HG03442 (cell line): ENCODE measurements at regions not wholly inside any gene's neighbourhood (a gene's known extent, or its start where the extent isn't known, plus 50 kb on each side); places are given as distances from the start of the nearest gene placed in this dataset.
A peak's percentile ranks its signal among the peaks of the same experiment; 100 is the strongest.
"Not testable (repeated sequence)": the region's sequence is repeated elsewhere in the genome, so short reads cannot be mapped to it uniquely, and the experiment has no call there.

Experiments used
- ATAC-seq: cut with Tn5 transposase; IDR thresholded peaks from one replicate; pipeline ENCODE4 v1.9.1; 2021; ENCODE audit warnings: mild to moderate bottlenecking, moderate library complexity; ENCODE audit not compliant: unreplicated experiment

- ATAC-seq: no peak
These were observed 1989.8 kb upstream of the TENM3 start for GRCh38 chr4:180253419-180253818.

- no peak for ATAC-seq
These were observed 1981.9 kb upstream of the TENM3 start for GRCh38 chr4:180261346-180261745.

- peak; percentile 63 for ATAC-seq
These were observed 1963.1 kb upstream of the TENM3 start for GRCh38 chr4:180280076-180280475.

- no peak for ATAC-seq
These were observed 1962.4 kb upstream of the TENM3 start for GRCh38 chr4:180280726-180281297.

DNA sequence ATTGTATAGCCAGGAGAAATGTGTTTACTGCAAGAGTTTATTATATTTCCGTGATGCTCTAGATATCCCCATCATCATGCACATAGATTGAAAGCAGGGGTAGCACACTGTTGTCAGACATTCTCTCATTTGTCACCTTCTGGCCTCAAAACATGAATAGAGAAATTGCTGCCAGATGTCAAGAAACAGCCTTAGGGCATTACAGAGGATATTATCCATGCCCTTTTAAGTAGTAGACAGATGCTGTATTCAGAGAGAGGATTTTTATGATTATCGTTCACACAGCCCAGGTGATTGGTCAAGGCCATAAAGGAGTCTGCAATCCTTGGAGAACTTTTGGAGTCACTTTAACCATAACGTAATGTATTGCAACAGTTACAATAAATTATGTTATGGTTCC is 1961.5 kb upstream of the TENM3 start:
- no peak for ATAC-seq

DNA sequence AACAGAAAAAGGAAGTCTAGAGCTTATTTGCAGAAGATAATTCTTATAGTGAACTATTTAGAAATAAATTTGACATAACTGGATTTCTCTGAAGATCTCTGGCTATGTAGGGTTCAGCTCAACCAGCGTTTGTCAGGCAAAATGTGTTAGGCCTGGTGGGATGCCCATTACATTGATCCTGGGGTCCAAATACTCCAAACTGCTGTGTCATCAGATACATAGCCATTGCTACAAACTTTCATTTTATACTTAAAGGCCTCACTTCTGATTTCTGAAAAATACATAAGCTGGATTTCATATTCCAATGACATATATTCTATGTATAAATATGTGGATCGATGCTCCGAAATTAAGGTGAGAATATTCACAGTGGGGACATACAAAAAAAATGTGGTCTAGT is 1958.9 kb upstream of the TENM3 start:
- no peak for ATAC-seq

DNA sequence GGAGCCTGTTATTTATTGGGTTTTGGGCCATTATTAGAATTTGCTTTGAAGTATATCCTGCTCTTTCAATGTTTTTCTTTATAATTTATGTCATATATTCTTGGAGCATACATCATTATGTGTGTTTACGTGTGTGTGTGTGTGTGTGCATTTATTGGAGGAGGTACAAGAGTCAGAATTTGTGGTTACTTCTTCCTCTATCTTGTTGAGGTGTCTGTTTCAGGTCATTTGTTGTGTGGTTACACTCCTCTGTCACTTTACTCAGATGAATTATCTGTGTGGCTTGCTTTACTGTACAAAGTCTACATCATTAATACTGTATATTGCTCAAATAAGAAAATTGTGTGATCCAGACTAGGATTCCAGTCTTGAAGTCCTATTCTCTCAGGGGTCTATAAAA is 1957.4 kb upstream of the TENM3 start:
- no peak for ATAC-seq

DNA sequence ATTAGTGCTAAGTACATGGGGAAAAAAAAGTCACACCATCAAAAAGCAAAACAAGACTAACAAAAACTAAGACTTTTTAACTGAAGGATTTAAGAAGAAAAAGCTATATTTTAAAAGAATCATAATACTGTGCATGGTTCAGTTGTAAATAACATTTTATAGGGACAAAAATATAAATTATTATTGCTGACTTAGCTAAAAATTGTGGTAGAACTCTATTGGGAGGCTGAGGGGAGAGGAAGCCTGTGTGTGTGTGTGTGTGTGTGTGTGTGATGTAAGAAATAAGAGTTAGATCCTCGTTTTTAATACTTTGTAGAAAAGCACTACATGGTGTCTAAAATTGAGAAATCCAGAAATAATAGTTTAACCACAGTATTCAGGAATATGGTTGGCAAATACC is 1950.9 kb upstream of the TENM3 start:
- no peak for ATAC-seq

GRCh38 chr4:180296036-180296599 is 1947.1 kb upstream of the TENM3 start:
- ATAC-seq: no peak

DNA sequence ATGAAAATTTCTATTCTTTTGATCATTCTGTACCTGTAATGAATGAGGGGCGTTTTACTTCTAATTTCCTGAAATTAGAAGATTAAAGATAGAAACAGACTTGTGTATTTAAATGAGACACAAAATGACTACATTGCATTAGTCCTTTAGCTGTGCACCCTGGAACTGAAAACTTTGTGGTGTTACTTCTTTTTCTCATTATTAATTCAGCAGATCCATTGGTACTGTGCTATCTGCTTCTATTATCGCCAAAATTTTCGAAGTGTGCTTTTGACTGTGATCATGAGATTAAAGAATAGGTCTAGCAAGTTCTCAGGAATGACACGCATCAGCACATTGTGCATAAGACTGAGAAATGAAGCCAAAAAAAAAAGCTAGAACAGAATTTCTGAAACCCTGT is 1938.9 kb upstream of the TENM3 start:
- no peak for ATAC-seq

- ATAC-seq: no peak
These were observed 1932.6 kb upstream of the TENM3 start for GRCh38 chr4:180310616-180311015.

- no peak for ATAC-seq
These were observed 1928.2 kb upstream of the TENM3 start for GRCh38 chr4:180314972-180315371.

- no peak for ATAC-seq
These were observed 1912.7 kb upstream of the TENM3 start for GRCh38 chr4:180330521-180330920.

DNA sequence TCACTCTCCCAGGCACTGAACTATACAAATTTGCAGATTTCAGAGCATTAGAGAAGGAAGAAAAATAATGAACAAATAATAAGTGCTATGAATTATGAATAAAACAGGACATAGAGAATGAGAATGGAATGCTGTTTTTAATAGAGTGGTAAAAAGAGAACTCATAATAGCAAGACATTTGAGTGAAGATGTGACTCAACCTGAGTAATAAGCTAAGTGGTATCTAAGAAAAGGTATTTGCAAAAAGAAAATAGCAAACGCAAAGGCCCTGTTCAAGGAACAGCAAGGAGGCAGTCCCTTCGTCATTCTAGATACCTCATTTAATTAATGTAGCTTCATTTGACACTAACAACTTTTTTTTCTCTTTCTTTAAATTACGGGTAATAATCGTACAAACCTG is 1910.0 kb upstream of the TENM3 start:
- no peak for ATAC-seq

GRCh38 chr4:180335566-180335965 is 1907.6 kb upstream of the TENM3 start:
- ATAC-seq: no peak

- ATAC-seq: no peak
These were observed 1906.6 kb upstream of the TENM3 start for GRCh38 chr4:180336494-180337090.

GRCh38 chr4:180341926-180342325 is 1901.3 kb upstream of the TENM3 start:
- ATAC-seq: no peak

DNA sequence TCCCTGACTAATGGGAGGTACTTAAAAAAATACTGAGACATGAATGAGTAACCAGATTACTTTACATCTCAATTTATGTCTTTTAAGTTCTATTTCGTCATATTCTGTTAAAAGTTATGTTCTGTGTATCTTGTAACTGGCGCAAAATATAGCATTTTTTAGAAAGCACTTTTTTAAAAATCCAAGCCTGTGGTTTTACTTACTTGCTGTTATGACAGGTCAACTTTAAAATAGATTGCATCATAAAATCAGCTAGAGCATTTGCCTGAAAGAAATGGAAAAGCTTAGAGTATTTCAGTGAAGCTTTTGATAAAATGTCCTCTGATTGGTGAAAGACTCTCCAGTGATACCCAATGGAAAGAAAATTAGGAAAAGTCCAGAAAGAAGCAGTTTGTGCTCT is 1892.3 kb upstream of the TENM3 start:
- ATAC-seq: no peak

DNA sequence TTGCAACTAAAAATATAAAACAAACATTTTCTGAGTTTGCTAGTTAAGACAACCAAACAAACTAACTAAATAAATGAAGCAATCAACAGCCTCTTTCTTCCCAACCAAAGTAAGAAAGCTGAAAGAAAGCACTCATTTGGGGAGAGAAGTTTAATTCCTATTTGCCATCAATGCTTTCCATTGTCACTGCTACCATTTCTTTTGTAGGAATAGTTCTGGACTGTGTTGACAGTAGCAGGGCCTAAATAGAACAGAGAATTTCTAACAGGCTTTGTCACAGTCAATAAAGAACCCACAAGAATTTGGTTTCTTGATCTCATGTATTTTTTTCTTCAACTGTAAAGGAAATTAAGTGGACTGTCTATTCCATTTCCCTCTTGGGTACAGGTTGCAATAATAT is 1886.4 kb upstream of the TENM3 start:
- ATAC-seq: no peak

DNA sequence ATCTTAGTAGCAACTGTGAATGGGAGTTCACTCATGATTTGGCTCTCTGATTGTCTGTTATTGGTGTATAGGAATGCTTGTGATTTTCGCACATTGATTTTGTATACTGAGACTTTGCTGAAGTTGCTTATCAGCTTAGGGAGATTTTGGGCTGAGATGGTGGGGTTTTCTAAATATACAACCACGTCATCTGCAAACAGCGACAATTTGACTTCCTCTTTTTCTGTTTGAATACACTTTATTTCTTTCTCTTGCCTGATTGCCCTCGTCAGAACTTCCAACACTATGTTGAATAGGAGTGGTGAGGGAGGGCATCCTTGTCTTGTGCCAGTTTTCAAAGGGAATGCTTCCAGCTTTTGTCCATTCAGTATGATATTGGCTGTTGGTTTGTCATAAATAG is 1883.1 kb upstream of the TENM3 start:
- ATAC-seq: not testable (repeated sequence)

GRCh38 chr4:180363815-180364214 is 1879.4 kb upstream of the TENM3 start:
- ATAC-seq: no peak

GRCh38 chr4:180372691-180373090 is 1870.5 kb upstream of the TENM3 start:
- ATAC-seq: no peak

GRCh38 chr4:180377741-180378140 is 1865.5 kb upstream of the TENM3 start:
- no peak for ATAC-seq
